Activated T-cell treated with anti-CD3 and anti-CD28 coated beads, Interleukin-2, amount 50 U/mL, for 72 hours (primary cell): ENCODE measurements at regions not wholly inside any gene's neighbourhood (a gene's known extent, or its start where the extent isn't known, plus 50 kb on each side); places are given as distances from the start of the nearest gene placed in this dataset.

Experiments used
- ATAC-seq, 2 donors: fragments of 150-1000 bp; cut with Tn5 transposase; replicated peaks in 1 of 2; 2 replicates each; pipeline ENCODE4 v1.10.0; 2021; ENCODE audit warnings: moderate library complexity in 2 of 2, mild to moderate bottlenecking in 1 of 2
- DNase-seq, 2 donors: peaks; one replicate each; pipeline ENCODE4 v3.0.0; 2021 to 2022; ENCODE audit warnings: mixed read lengths in 1 of 2
- H3K27ac Mint-ChIP-seq: one replicate; pipeline ENCODE4 v1.8.0; 2022; ENCODE audit warnings: mild to moderate bottlenecking, moderate library complexity, mixed read lengths
- H3K27me3 Mint-ChIP-seq: one replicate; pipeline ENCODE4 v1.8.0; 2022; ENCODE audit warnings: low read depth, mixed read lengths
- H3K36me3 Mint-ChIP-seq, 2 donors: one replicate each; pipeline ENCODE4 v1.8.0; 2022; ENCODE audit warnings: mixed read lengths in 2 of 2, mild to moderate bottlenecking in 1 of 2; ENCODE audit not compliant: insufficient read depth in 2 of 2
- H3K4me1 Mint-ChIP-seq: one replicate; pipeline ENCODE4 v1.8.0; 2022; ENCODE audit warnings: low read depth, mixed read lengths
- H3K4me3 Mint-ChIP-seq, 2 donors: one replicate each; pipeline ENCODE4 v1.8.0; 2022; ENCODE audit warnings: mild to moderate bottlenecking in 2 of 2, mixed read lengths in 2 of 2, moderate library complexity in 2 of 2
- H3K9me3 Mint-ChIP-seq, 2 donors: one replicate each; pipeline ENCODE4 v1.8.0; 2022; ENCODE audit warnings: mixed read lengths in 2 of 2

- Mint-ChIP-seq H3K4me1 (no peaks in the 10 kb centered on the region), H3K4me3 (no peak overlapping the region), H3K27ac (no peak overlapping the region), H3K9me3 (peaks cover 4 to 9% of the 10 kb centered on the region in 2 donors), H3K36me3 (peaks cover 0 to 4% of the 10 kb centered on the region in 2 donors), H3K27me3 (no peaks in the 10 kb centered on the region)
- ATAC-seq (no peak), DNase-seq (no peak)
Measured at GRCh38 chr11:38460896-38461295, 1862.9 kb upstream of the RAG2 start.

GRCh38 chr11:38460429-38460828 is 1862.4 kb upstream of the RAG2 start:
- ATAC-seq: no peak
- no peaks in the 10 kb centered on the region for H3K4me1 Mint-ChIP-seq
- H3K27ac Mint-ChIP-seq: no peak overlapping the region
- peaks cover 0 to 4% of the 10 kb centered on the region in 2 donors for H3K36me3 Mint-ChIP-seq
- H3K4me3 Mint-ChIP-seq: no peak overlapping the region
- H3K27me3 Mint-ChIP-seq: no peaks in the 10 kb centered on the region
- no peak for DNase-seq
- H3K9me3 Mint-ChIP-seq: peaks cover 3 to 8% of the 10 kb centered on the region in 2 donors

GRCh38 chr11:38456371-38456770 is 1858.3 kb upstream of the RAG2 start:
- H3K9me3 Mint-ChIP-seq: peaks cover 8 to 10% of the 10 kb centered on the region in 2 donors
- no peak for ATAC-seq

GRCh38 chr11:38448284-38448683 is 1850.2 kb upstream of the RAG2 start:
- no peaks in the 10 kb centered on the region for H3K27me3 Mint-ChIP-seq
- no peak for ATAC-seq
- no peaks in the 10 kb centered on the region for H3K36me3 Mint-ChIP-seq
- H3K9me3 Mint-ChIP-seq: peaks cover 2 to 11% of the 10 kb centered on the region in 2 donors
- no peak overlapping the region for H3K27ac Mint-ChIP-seq
- H3K4me3 Mint-ChIP-seq: no peak overlapping the region
- H3K4me1 Mint-ChIP-seq: no peaks in the 10 kb centered on the region
- DNase-seq: no peak

More at GRCh38 chr11:38456371-38456770, 1858.3 kb upstream of the RAG2 start:
- DNase-seq: no peak
- Mint-ChIP-seq H3K4me3 (no peak overlapping the region), H3K36me3 (peaks cover 0 to 6% of the 10 kb centered on the region in 2 donors), H3K4me1 (no peaks in the 10 kb centered on the region), H3K27ac (no peak overlapping the region), H3K27me3 (no peaks in the 10 kb centered on the region)

GRCh38 chr11:38446336-38446735 is 1848.3 kb upstream of the RAG2 start:
- DNase-seq (no peak), ATAC-seq (no peak)
- Mint-ChIP-seq H3K27ac (no peak overlapping the region), H3K4me3 (no peak overlapping the region), H3K27me3 (no peaks in the 10 kb centered on the region), H3K36me3 (no peaks in the 10 kb centered on the region), H3K4me1 (no peaks in the 10 kb centered on the region), H3K9me3 (peaks cover 3 to 7% of the 10 kb centered on the region in 2 donors)

GRCh38 chr11:38438091-38438490 is 1840.1 kb upstream of the RAG2 start:
- Mint-ChIP-seq H3K27me3 (no peaks in the 10 kb centered on the region), H3K4me1 (no peaks in the 10 kb centered on the region), H3K9me3 (peaks cover 6 to 8% of the 10 kb centered on the region in 2 donors), H3K4me3 (no peak overlapping the region), H3K27ac (no peak overlapping the region), H3K36me3 (no peaks in the 10 kb centered on the region)
- DNase-seq (no peak), ATAC-seq (no peak)

- Mint-ChIP-seq H3K27ac (no peak overlapping the region), H3K4me1 (no peaks in the 10 kb centered on the region), H3K27me3 (no peaks in the 10 kb centered on the region), H3K36me3 (no peaks in the 10 kb centered on the region), H3K9me3 (peaks cover 2 to 6% of the 10 kb centered on the region in 2 donors), H3K4me3 (no peak overlapping the region)
- DNase-seq (no peak), ATAC-seq (no peak)
Measured at GRCh38 chr11:38425578-38425977, 1827.5 kb upstream of the RAG2 start.

- no peaks in the 10 kb centered on the region for H3K36me3 Mint-ChIP-seq
- no peaks in the 10 kb centered on the region for H3K27me3 Mint-ChIP-seq
- no peak overlapping the region for H3K27ac Mint-ChIP-seq
- no peaks in the 10 kb centered on the region for H3K4me1 Mint-ChIP-seq
- peaks cover 2 to 5% of the 10 kb centered on the region in 2 donors for H3K9me3 Mint-ChIP-seq
- H3K4me3 Mint-ChIP-seq: no peak overlapping the region
- ATAC-seq: no peak
- no peak for DNase-seq
Measured at GRCh38 chr11:38423042-38423441, 1825.0 kb upstream of the RAG2 start.

GRCh38 chr11:38416141-38416540 is 1818.1 kb upstream of the RAG2 start:
- H3K4me1 Mint-ChIP-seq: no peaks in the 10 kb centered on the region
- no peak for ATAC-seq
- no peaks in the 10 kb centered on the region for H3K27me3 Mint-ChIP-seq
- peaks cover 15 to 20% of the 10 kb centered on the region in 2 donors for H3K9me3 Mint-ChIP-seq
- no peak overlapping the region for H3K27ac Mint-ChIP-seq
- DNase-seq: no peak
- H3K4me3 Mint-ChIP-seq: no peak overlapping the region
- peaks cover 1 to 2% of the 10 kb centered on the region in 2 donors for H3K36me3 Mint-ChIP-seq

- no peak overlapping the region for H3K27ac Mint-ChIP-seq
Measured at GRCh38 chr11:38411149-38411548, 1813.1 kb upstream of the RAG2 start.

GRCh38 chr11:38402063-38402462 is 1804.0 kb upstream of the RAG2 start:
- DNase-seq: no peak
- no peak for ATAC-seq
- peaks cover 1 to 2% of the 10 kb centered on the region in 2 donors for H3K36me3 Mint-ChIP-seq
- H3K4me1 Mint-ChIP-seq: no peaks in the 10 kb centered on the region
- no peak overlapping the region for H3K4me3 Mint-ChIP-seq
- peaks cover 11 to 14% of the 10 kb centered on the region in 2 donors for H3K9me3 Mint-ChIP-seq
- H3K27me3 Mint-ChIP-seq: no peaks in the 10 kb centered on the region
- H3K27ac Mint-ChIP-seq: no peak overlapping the region

More at GRCh38 chr11:38411149-38411548, 1813.1 kb upstream of the RAG2 start:
- DNase-seq: no peak
- no peak for ATAC-seq
- Mint-ChIP-seq H3K27me3 (no peaks in the 10 kb centered on the region), H3K4me1 (no peaks in the 10 kb centered on the region), H3K4me3 (no peak overlapping the region), H3K36me3 (peaks cover 0 to 2% of the 10 kb centered on the region in 2 donors), H3K9me3 (peaks cover 8 to 23% of the 10 kb centered on the region in 2 donors)

GRCh38 chr11:38392176-38392575 is 1794.1 kb upstream of the RAG2 start:
- H3K4me3 Mint-ChIP-seq: no peak overlapping the region
- ATAC-seq (no peak), DNase-seq (no peak)
- no peaks in the 10 kb centered on the region for H3K36me3 Mint-ChIP-seq
- H3K4me1 Mint-ChIP-seq: no peaks in the 10 kb centered on the region
- peaks cover 3 to 4% of the 10 kb centered on the region in 2 donors for H3K9me3 Mint-ChIP-seq
- H3K27me3 Mint-ChIP-seq: no peaks in the 10 kb centered on the region
- no peak overlapping the region for H3K27ac Mint-ChIP-seq

GRCh38 chr11:38384568-38384967 is 1786.5 kb upstream of the RAG2 start:
- Mint-ChIP-seq H3K27me3 (no peaks in the 10 kb centered on the region), H3K9me3 (peaks cover 4 to 6% of the 10 kb centered on the region in 2 donors), H3K4me1 (no peaks in the 10 kb centered on the region), H3K36me3 (no peaks in the 10 kb centered on the region), H3K4me3 (no peak overlapping the region), H3K27ac (no peak overlapping the region)
- DNase-seq (no peak), ATAC-seq (no peak)

GRCh38 chr11:38365274-38365673 is 1767.2 kb upstream of the RAG2 start:
- Mint-ChIP-seq H3K9me3 (peaks cover 7 to 9% of the 10 kb centered on the region in 2 donors), H3K36me3 (no peaks in the 10 kb centered on the region), H3K4me1 (no peaks in the 10 kb centered on the region), H3K4me3 (no peak overlapping the region), H3K27me3 (no peaks in the 10 kb centered on the region), H3K27ac (no peak overlapping the region)
- ATAC-seq (no peak), DNase-seq (no peak)
